Activated naive CD8-positive, alpha-beta T cell treated with anti-CD3 and anti-CD28 coated beads, Interleukin-2, amount 10 ng/mL, durations not matched to agents 7 days and 5 days (primary cell): ENCODE measurements at regions not wholly inside any gene's neighbourhood (a gene's known extent, or its start where the extent isn't known, plus 50 kb on each side); places are given as distances from the start of the nearest gene placed in this dataset.
"Not testable (repeated sequence)": the region's sequence is repeated elsewhere in the genome, so short reads cannot be mapped to it uniquely, and the experiment has no call there.

Source experiments
- ATAC-seq: fragments of 150-1000 bp; cut with Tn5 transposase; one replicate; pipeline ENCODE4 v1.10.0; 2021; ENCODE audit warnings: low read depth, moderate library complexity
- POLR2A ChIA-PET: fragments of 350-600 bp; sonication (Branson Sonifier 250); formaldehyde crosslinking; loops from one replicate; lab custom pipeline; 2021; ENCODE audit warnings: antibody characterized with exemption; lab: Charles Lee
- DNase-seq: peaks from one replicate; pipeline ENCODE4 v3.0.0; 2021
- H3K27ac Mint-ChIP-seq: one replicate; pipeline ENCODE4 v1.8.0; 2022; ENCODE audit warnings: mild to moderate bottlenecking, mixed read lengths
- H3K27me3 Mint-ChIP-seq: one replicate; pipeline ENCODE4 v1.8.0; 2022; ENCODE audit warnings: mild to moderate bottlenecking, moderate library complexity, mixed read lengths
- H3K36me3 Mint-ChIP-seq: one replicate; pipeline ENCODE4 v1.8.0; 2021; ENCODE audit warnings: mild to moderate bottlenecking, mixed read lengths
- H3K4me1 Mint-ChIP-seq: one replicate; pipeline ENCODE4 v1.8.0; 2021; ENCODE audit warnings: mixed read lengths
- H3K4me3 Mint-ChIP-seq: one replicate; pipeline ENCODE4 v1.8.0; 2022; ENCODE audit warnings: mild to moderate bottlenecking, moderate library complexity, mixed read lengths
- H3K9me3 Mint-ChIP-seq: one replicate; pipeline ENCODE4 v1.8.0; 2021; ENCODE audit warnings: mixed read lengths

- no peak for ATAC-seq
- POLR2A ChIA-PET, result no interaction called here
- Mint-ChIP-seq H3K9me3 (no peaks in the 10 kb centered on the region), H3K27ac (no peak overlapping the region), H3K36me3 (no peaks in the 10 kb centered on the region), H3K4me1 (no peaks in the 10 kb centered on the region), H3K4me3 (no peak overlapping the region), H3K27me3 (peaks cover 10% of the 10 kb centered on the region)
- DNase-seq, result no peak
Measured at GRCh38 chr12:58414398-58414871, 473.1 kb downstream of the ATP23 start.

GRCh38 chr12:58415716-58416115 lies 474.3 kb downstream of the ATP23 start:
- H3K27me3 Mint-ChIP-seq, result peaks cover 10% of the 10 kb centered on the region
- ATAC-seq (no peak), DNase-seq (no peak)
- POLR2A ChIA-PET, result no interaction called here
- no peak overlapping the region for H3K27ac Mint-ChIP-seq
- H3K9me3 Mint-ChIP-seq, result no peaks in the 10 kb centered on the region
- H3K4me1 Mint-ChIP-seq, result no peaks in the 10 kb centered on the region
- no peaks in the 10 kb centered on the region for H3K36me3 Mint-ChIP-seq
- H3K4me3 Mint-ChIP-seq, result no peak overlapping the region

- no peaks in the 10 kb centered on the region for H3K36me3 Mint-ChIP-seq
- H3K27ac Mint-ChIP-seq, result no peak overlapping the region
- ATAC-seq (no peak), DNase-seq (no peak)
- no peaks in the 10 kb centered on the region for H3K9me3 Mint-ChIP-seq
- POLR2A ChIA-PET, result no interaction called here
- peaks cover 14% of the 10 kb centered on the region for H3K27me3 Mint-ChIP-seq
- H3K4me1 Mint-ChIP-seq, result no peaks in the 10 kb centered on the region
- no peak overlapping the region for H3K4me3 Mint-ChIP-seq
Measured at GRCh38 chr12:58416236-58416635, 474.9 kb downstream of the ATP23 start.

- H3K9me3 Mint-ChIP-seq, result no peaks in the 10 kb centered on the region
- no peaks in the 10 kb centered on the region for H3K36me3 Mint-ChIP-seq
- H3K27me3 Mint-ChIP-seq, result peaks cover 15% of the 10 kb centered on the region
- no peak overlapping the region for H3K27ac Mint-ChIP-seq
- ATAC-seq (no peak), DNase-seq (no peak)
- H3K4me1 Mint-ChIP-seq, result no peaks in the 10 kb centered on the region
- no peak overlapping the region for H3K4me3 Mint-ChIP-seq
- POLR2A ChIA-PET, result no interaction called here
Measured at GRCh38 chr12:58419196-58419760, 477.9 kb downstream of the ATP23 start.

- H3K4me1 Mint-ChIP-seq, result no peaks in the 10 kb centered on the region
- no peaks in the 10 kb centered on the region for H3K36me3 Mint-ChIP-seq
- POLR2A ChIA-PET, result no interaction called here
- H3K4me3 Mint-ChIP-seq, result no peak overlapping the region
- no peak for ATAC-seq
- no peaks in the 10 kb centered on the region for H3K9me3 Mint-ChIP-seq
- DNase-seq, result no peak
- no peak overlapping the region for H3K27ac Mint-ChIP-seq
- peaks cover 15% of the 10 kb centered on the region for H3K27me3 Mint-ChIP-seq
Measured at GRCh38 chr12:58419905-58420304, 478.5 kb downstream of the ATP23 start.

- POLR2A ChIA-PET, result no interaction called here
- no peak for DNase-seq
- Mint-ChIP-seq H3K27ac (no peak overlapping the region), H3K36me3 (no peaks in the 10 kb centered on the region), H3K4me1 (no peaks in the 10 kb centered on the region), H3K4me3 (no peak overlapping the region), H3K9me3 (no peaks in the 10 kb centered on the region), H3K27me3 (peaks cover 14% of the 10 kb centered on the region)
- no peak for ATAC-seq
Measured at GRCh38 chr12:58420503-58420902, 479.1 kb downstream of the ATP23 start.

- peaks cover 10% of the 10 kb centered on the region for H3K27me3 Mint-ChIP-seq
- H3K4me3 Mint-ChIP-seq, result no peak overlapping the region
- no peaks in the 10 kb centered on the region for H3K4me1 Mint-ChIP-seq
- POLR2A ChIA-PET, result no interaction called here
- DNase-seq (no peak), ATAC-seq (no peak)
- H3K36me3 Mint-ChIP-seq, result no peaks in the 10 kb centered on the region
- no peak overlapping the region for H3K27ac Mint-ChIP-seq
- H3K9me3 Mint-ChIP-seq, result no peaks in the 10 kb centered on the region
Measured at GRCh38 chr12:58421990-58422389, 480.6 kb downstream of the ATP23 start.

GRCh38 chr12:58424735-58425392 lies 483.5 kb downstream of the ATP23 start:
- Mint-ChIP-seq H3K36me3 (no peaks in the 10 kb centered on the region), H3K9me3 (no peaks in the 10 kb centered on the region), H3K27me3 (peaks cover 9% of the 10 kb centered on the region), H3K27ac (no peak overlapping the region), H3K4me1 (no peaks in the 10 kb centered on the region), H3K4me3 (no peak overlapping the region)
- POLR2A ChIA-PET, result no interaction called here
- no peak for DNase-seq
- no peak for ATAC-seq

- Mint-ChIP-seq H3K9me3 (no peaks in the 10 kb centered on the region), H3K36me3 (no peaks in the 10 kb centered on the region), H3K4me3 (no peak overlapping the region), H3K4me1 (no peaks in the 10 kb centered on the region), H3K27me3 (peaks cover 9% of the 10 kb centered on the region), H3K27ac (no peak overlapping the region)
- POLR2A ChIA-PET, result no interaction called here
- no peak for ATAC-seq
- no peak for DNase-seq
Measured at GRCh38 chr12:58425481-58426392, 484.4 kb downstream of the ATP23 start.

- ATAC-seq, H3K4me3 Mint-ChIP-seq, H3K27ac Mint-ChIP-seq: not testable (repeated sequence)
Measured at GRCh38 chr12:58426437-58426836, 485.1 kb downstream of the ATP23 start.

GRCh38 chr12:58433959-58434358 lies 486.3 kb downstream of the LRIG3 start:
- no peaks in the 10 kb centered on the region for H3K4me1 Mint-ChIP-seq
- POLR2A ChIA-PET, result no interaction called here
- no peaks in the 10 kb centered on the region for H3K27me3 Mint-ChIP-seq
- no peaks in the 10 kb centered on the region for H3K9me3 Mint-ChIP-seq
- H3K36me3 Mint-ChIP-seq, result no peaks in the 10 kb centered on the region
- H3K27ac Mint-ChIP-seq, result no peak overlapping the region
- no peak overlapping the region for H3K4me3 Mint-ChIP-seq
- DNase-seq (no peak), ATAC-seq (no peak)

More at GRCh38 chr12:58426437-58426836, 485.1 kb downstream of the ATP23 start:
- POLR2A ChIA-PET, H3K9me3 Mint-ChIP-seq, H3K4me1 Mint-ChIP-seq, H3K27me3 Mint-ChIP-seq, H3K36me3 Mint-ChIP-seq, DNase-seq: not testable (repeated sequence)

- H3K9me3 Mint-ChIP-seq, result no peaks in the 10 kb centered on the region
- no peaks in the 10 kb centered on the region for H3K4me1 Mint-ChIP-seq
- no peaks in the 10 kb centered on the region for H3K27me3 Mint-ChIP-seq
- POLR2A ChIA-PET, result no interaction called here
- H3K36me3 Mint-ChIP-seq, result no peaks in the 10 kb centered on the region
- no peak overlapping the region for H3K27ac Mint-ChIP-seq
- no peak overlapping the region for H3K4me3 Mint-ChIP-seq
- DNase-seq (no peak), ATAC-seq (no peak)
Measured at GRCh38 chr12:58434726-58435125, 485.6 kb downstream of the LRIG3 start.

- no peak overlapping the region for H3K27ac Mint-ChIP-seq
Measured at GRCh38 chr12:58435647-58436046, 484.7 kb downstream of the LRIG3 start.

More at GRCh38 chr12:58435647-58436046, 484.7 kb downstream of the LRIG3 start:
- DNase-seq, result no peak
- POLR2A ChIA-PET, result no interaction called here
- no peaks in the 10 kb centered on the region for H3K4me1 Mint-ChIP-seq
- H3K27me3 Mint-ChIP-seq, result no peaks in the 10 kb centered on the region
- no peak for ATAC-seq
- H3K9me3 Mint-ChIP-seq, result no peaks in the 10 kb centered on the region
- no peaks in the 10 kb centered on the region for H3K36me3 Mint-ChIP-seq
- H3K4me3 Mint-ChIP-seq, result no peak overlapping the region
